Erythroblast (primary cell): ENCODE measurements at regions not wholly inside any gene's neighbourhood (a gene's known extent, or its start where the extent isn't known, plus 50 kb on each side); places are given as distances from the start of the nearest gene placed in this dataset.

ENCODE experiments used
- GATA1 ChIP-seq: IDR thresholded peaks from 2 replicates; pipeline ENCODE4 v1.6.1; 2011; ENCODE audit warnings: low read depth, mild to moderate bottlenecking, control low read depth, low read length, moderate library complexity
- POLR2A ChIP-seq: IDR thresholded peaks from 2 replicates; pipeline ENCODE4 v1.6.1; 2011; ENCODE audit warnings: mild to moderate bottlenecking, low read length

- TF ChIP-seq POLR2A = no peak
- TF ChIP-seq GATA1 = no peak
Measured at GRCh38 chr7:142523821-142524460, 225.3 kb upstream of the PRSS1 start.
